Fibroblast of lung (primary cell): ENCODE measurements at regions not wholly inside any gene's neighbourhood (a gene's known extent, or its start where the extent isn't known, plus 50 kb on each side); places are given as distances from the start of the nearest gene placed in this dataset.

Experiments used
- CTCF ChIP-seq, 2 donors: IDR thresholded peaks in 1 of 2; conservative IDR thresholded peaks in 1 of 2; 1 replicate in 1 of 2; 2 replicates in 1 of 2; pipeline ENCODE4 v1.5.1; 2011 to 2012; ENCODE audit warnings: low read length in 2 of 2, control low read depth in 1 of 2, inconsistent platforms in 1 of 2, low read depth in 1 of 2, mild to moderate bottlenecking in 1 of 2
- EZH2 ChIP-seq: IDR thresholded peaks from 2 replicates; pipeline ENCODE4 v1.5.1; 2012; ENCODE audit warnings: low read length, control low read depth, mild to moderate bottlenecking; ENCODE audit errors: missing control alignments

- TF ChIP-seq CTCF (conservative IDR thresholded peaks at IDR 0.05 in 1 of 2, IDR thresholded peaks at IDR 0.05 in 1 of 2; ENCODE audit: low read depth in 1 of 2, low read length in 2 of 2) (no peak), EZH2 (no peak)
Observed at GRCh38 chr4:177948853-177949252, 506.6 kb upstream of the AGA start.
